GM13977 (cell line): ENCODE measurements at regions not wholly inside any gene's neighbourhood (a gene's known extent, or its start where the extent isn't known, plus 50 kb on each side); places are given as distances from the start of the nearest gene placed in this dataset.

Experiments
- DNase-seq: peaks from one replicate; pipeline ENCODE4 v3.0.0; 2012; ENCODE audit warnings: low spot score
- in situ Hi-C: fragments of 300-500 bp; cut with MboI; formaldehyde crosslinking; loops from one replicate; pipeline ENCODE4 v1.12.0; 2022; ENCODE audit warnings: low sequenced_read_pairs, low pct_unique_long_range_greater_than_20kb, mixed read lengths, inconsistent platforms; ENCODE audit not compliant: unreplicated experiment
- TF ChIP-seq, protein P1 (sequence below): IDR thresholded peaks from 2 replicates; pipeline ENCODE4 v1.5.1; 2012; ENCODE audit warnings: mild to moderate bottlenecking, control low read depth; ENCODE audit not compliant: insufficient read depth; ENCODE audit errors: extremely low read depth, missing control alignments

DNA sequence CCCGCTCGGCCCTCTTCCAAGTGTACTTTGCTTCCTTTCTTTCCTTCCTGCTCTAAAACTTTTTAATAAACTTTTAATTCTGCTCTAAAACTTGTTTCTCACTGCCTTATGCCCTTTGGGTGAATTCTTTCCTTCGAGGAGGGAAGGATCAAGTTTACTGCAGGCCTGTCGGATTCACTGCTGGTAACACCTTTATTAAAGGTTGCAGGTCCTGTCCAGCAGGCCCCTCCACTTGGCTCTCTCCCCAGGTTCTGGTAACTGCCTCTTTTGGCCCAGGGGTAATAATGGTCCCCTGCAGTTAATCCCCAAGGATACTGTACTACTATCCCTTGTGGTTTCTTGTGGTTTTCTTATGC is 152.7 kb upstream of the EEA1 start:
- TF ChIP-seq, protein P1, sequence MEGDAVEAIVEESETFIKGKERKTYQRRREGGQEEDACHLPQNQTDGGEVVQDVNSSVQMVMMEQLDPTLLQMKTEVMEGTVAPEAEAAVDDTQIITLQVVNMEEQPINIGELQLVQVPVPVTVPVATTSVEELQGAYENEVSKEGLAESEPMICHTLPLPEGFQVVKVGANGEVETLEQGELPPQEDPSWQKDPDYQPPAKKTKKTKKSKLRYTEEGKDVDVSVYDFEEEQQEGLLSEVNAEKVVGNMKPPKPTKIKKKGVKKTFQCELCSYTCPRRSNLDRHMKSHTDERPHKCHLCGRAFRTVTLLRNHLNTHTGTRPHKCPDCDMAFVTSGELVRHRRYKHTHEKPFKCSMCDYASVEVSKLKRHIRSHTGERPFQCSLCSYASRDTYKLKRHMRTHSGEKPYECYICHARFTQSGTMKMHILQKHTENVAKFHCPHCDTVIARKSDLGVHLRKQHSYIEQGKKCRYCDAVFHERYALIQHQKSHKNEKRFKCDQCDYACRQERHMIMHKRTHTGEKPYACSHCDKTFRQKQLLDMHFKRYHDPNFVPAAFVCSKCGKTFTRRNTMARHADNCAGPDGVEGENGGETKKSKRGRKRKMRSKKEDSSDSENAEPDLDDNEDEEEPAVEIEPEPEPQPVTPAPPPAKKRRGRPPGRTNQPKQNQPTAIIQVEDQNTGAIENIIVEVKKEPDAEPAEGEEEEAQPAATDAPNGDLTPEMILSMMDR: no peak
- no peak for DNase-seq
- in situ Hi-C loops: no loop called here

DNA sequence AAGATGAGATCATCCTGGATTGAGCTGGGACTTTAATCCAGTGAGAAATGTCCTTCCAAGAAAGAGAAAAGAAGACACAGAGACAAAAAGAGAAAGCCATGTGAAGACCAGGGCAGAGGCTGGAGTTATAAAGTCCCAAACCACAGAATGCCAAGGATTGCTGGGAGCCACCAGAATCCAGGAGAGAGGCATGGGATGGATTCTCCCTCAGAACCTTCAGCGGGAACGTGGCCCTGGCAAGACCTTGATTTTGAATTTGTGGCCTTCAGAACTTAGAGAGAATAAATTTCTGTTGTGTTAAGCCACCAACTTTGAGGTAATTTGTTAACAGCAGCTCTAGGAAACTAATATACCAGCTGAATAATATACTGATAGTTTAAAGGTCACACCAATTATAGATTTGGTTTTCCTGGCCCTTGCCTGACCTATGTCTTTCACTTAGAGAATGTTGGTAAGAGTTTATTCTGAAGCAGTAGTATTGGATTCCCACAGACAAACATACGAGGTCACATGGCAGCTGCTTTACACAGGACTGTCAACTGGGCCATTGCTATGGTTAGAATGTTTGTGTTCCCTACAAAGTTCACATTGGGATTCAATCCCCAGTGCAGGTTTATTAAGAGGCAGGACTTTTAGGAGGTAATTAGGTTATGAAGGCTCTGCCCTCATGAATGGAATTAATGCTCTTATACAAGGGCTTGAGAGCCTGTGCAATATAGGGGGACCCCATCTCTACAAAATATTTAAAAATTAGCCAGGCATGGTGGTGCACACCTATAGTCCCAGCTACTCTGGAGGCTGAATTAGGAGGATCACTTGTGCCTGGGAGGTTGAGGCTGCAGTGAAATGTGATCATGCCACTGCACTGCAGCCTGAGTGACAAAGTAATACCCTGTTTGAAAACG is 156.5 kb upstream of the EEA1 start:
- TF ChIP-seq, protein P1: no peak
- in situ Hi-C loops: no loop called here
- DNase-seq: no peak

GRCh38 chr12:93086288-93086727 is 157.2 kb upstream of the EEA1 start:
- TF ChIP-seq, protein P1: no peak
- no peak for DNase-seq
- in situ Hi-C loops: no loop called here

DNA sequence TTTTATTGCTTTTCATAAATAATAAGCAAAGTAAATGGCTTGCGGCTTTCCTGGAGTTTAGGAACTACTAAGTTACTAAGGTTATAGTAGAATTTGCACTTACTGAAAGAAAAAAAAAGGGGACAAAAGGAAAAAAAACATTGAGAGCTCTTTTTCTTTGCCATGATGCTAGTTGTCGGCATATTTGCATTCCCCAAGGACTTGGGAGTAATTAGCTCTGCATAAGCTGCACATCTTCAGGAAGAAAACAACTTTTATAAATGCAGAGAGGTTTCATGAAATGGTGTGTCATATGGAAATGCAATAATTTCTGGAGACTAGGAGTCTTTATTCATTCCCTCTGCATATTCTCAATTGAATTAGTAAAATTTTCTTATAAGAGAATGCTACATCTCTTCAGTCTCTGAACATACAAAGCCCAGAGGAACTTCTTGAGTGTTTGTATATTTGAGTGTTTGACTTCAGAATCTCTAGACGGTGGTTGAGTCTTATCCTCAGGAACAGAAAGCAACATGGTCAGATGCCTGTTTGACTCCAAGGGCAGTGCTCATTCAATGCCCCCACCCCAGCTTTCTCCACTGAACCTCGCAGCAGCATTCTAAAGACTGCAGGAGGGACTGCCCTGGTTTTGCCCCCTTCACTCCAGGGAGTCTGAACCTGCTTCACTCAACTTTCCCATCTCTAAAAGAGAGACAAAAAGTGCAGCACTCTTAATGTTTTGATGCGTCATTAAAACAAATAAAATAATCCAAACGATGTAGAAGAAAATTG is 158.9 kb upstream of the EEA1 start:
- TF ChIP-seq, protein P1: no peak
- DNase-seq: no peak
- in situ Hi-C loops: no loop called here

- DNase-seq: no peak
- TF ChIP-seq, protein P1: no peak
- in situ Hi-C loops: no loop called here
These were observed 160.9 kb upstream of the EEA1 start for GRCh38 chr12:93089805-93090569.

DNA sequence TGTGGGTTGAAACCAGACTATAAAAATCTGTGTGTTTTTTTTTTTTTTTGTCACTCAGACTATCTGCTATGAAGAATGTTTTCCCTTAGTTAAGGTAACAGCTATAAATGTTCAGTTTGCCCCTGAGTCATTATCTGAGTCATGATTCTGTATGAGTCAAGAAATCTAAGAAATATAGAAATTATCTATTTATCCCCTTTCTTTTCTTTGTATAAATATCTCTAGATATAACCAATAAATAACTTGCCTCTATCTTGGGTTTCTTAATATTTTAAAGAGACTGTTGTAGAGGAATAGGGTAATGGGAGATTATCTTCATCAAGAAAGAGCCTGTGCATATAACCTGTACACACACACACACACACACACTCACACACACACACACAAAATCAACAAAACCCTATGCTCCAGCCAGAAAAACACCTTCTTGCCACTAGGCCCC is 161.7 kb upstream of the EEA1 start:
- in situ Hi-C loops: no loop called here
- DNase-seq: no peak
- TF ChIP-seq, protein P1: no peak
